ENCODE measurements at regions not wholly inside any gene's neighbourhood (a gene's known extent, or its start where the extent isn't known, plus 50 kb on each side); places are given as distances from the start of the nearest gene placed in this dataset.

DNA sequence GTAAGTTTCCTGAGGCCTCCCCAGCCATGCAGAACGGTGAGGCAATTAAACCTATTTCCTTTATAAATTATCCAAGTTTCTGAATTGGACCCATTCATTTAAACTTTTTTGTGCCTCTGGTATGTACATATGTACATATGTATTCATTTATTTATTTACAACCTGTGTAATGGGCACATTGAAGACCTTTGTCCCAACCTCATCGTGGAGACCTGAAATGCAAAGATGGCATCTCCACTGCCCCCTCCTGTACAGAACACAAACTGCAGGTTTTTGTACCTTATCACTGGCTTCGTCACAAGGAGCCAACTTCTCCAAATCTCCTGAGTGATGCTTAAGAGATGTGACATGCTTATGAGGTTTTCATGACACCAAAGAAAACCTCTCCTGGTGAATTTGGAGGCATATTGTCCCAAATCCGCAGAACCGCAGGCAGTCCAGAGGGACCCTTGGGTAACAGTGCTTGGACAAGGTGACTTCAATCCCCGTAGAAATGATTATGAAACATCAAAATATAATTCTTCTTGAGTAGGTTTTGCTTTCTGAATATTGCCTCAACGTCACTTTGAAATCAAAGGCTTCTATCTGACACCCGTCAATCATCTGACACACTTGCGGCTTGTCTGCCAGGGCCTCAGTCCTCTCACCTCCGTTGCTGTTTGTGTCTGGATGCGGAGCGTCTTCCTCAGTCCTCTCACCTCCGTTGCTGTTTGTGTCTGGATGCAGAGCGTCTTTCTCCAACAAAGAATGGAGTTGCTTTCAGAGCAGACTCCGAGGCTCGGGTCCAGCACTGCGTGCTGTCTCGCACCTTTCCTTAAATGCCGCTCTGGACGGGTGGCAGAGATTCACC lies 135.0 kb upstream of the IRX4 start:
- no peak for ATAC-seq

DNA sequence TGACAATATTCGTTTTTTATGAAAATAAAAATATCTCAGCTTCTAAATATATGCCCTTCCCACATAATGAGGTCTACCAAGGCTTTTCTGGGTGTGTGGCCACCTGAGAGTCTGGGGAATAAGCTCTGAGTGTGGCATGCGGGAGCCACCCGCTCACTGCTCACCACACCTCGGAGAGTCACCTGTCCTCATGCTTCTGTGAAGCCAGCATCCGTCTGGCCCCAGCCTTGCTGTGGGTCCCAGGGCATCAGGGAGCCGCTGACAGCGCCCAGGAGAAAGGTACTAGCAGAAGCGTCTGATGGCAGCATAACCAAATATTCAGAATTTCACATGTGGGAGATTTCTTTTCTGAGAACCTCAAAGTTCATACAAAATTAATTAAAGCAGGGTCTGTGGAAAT lies 133.2 kb upstream of the IRX4 start:
- ATAC-seq, result no peak

DNA sequence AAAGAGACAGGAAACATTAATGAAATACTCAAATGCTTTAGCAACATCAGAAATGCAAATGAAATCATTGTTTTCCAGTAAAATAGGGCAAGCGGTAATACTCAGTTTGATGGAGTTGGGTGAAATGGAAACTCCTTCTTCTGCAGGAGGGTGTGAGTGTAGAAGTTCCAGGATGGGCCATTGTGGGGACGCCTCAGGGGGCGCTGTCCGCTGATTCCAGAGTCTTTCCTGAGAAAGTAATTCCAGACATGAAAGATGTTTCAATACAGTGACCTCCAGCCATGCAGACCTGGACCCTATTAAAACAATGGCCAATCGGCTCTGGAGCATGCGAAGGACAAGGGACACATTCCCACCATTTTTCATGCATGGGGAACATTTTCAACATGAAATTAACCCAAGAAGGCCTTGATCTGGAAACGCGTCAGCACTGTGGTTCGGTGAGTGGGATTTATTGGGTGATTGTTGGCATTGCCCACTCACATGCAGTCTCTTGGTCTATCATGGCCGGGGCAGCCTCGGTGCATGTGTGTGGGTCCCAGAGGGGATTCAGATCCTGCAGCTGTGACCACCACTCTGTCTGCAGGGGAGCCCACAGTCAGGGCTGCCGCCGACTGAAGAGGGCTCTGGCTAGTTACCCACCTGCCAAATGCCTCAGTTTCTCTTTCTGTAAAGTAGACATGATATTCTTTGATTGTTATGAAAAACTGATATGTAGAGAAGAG lies 132.6 kb upstream of the IRX4 start:
- no peak for ATAC-seq

DNA sequence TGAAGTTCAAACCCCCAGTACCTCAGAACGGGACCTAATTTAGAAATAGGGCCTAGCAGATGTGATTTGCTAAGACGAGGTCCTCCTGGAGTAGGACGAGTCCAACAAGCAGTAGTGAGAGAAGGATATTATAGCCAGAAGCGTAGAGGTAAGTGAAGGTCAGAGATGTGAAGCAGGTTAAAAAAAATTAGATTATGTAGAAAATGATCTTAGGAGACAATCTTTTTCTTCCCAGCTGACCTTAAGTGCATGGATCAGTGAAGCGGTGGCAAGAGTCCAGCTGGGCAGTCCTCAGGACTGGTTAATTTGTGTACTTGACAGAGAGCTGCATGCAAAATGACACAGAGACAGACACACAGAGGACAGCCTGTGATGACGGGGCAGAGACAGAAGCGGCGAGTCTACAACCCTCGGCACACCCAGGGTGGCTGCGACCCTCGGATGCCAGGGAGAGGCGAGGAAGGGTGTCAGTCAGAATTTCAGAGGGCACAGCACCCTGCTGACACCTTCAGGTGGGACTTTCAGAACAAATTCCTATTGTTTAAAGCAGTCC lies 131.4 kb upstream of the IRX4 start:
- ATAC-seq, result no peak

DNA sequence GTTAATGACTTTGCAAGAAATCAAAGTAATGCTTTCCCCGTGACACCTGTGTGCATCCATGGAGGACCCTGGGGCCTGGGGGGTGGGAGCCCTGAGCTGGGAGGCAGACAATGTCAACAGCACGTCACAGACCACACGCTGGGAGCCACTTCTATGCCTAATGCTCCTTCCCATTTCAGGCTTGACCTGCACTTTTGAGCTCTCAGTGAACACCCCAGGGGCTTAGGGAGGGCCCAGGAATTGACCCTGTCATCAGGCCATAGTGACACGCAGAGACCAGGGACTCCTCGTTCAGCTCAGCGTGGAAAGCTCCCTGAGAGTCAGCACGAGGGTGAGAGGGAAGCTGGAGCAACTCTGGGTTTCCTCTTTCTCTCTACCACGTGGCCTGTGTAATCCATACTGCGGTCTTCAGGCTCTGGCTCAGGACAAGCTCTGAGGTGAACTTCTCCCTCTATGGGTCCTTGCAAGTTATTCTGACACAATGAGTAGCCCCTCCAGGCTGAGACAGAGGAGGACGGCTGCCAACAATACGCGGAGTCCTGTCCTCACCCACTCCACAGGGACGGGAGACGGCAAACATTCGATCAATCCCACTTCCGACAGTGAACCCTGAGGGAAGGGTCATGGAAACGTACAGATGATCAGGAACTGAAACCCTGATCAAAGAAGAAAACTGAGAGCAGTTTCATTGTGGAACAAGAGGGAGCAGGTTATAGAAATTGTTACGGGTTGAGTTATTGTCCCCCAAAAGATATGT lies 130.8 kb upstream of the IRX4 start:
- ATAC-seq, result no peak

DNA sequence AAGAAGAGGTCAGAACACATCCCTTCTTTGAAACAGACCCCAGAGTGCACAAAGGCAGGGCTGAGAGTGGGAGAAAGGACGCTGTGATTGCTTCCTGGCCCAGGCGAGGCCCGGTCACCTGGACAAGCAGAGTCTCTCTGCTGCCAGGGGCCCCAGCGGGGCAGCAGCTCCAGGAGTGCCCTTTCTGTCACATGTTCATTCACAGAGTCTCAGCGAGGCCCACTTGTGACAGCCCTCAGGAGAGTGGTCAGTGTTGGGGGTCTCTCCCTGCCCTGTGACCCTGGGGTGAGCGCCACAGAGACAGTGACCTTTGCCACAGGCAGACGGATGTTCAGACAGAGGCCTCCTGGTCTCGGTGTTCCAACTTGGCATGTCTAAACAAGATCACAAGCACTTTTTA lies 130.2 kb upstream of the IRX4 start:
- ATAC-seq, result no peak

DNA sequence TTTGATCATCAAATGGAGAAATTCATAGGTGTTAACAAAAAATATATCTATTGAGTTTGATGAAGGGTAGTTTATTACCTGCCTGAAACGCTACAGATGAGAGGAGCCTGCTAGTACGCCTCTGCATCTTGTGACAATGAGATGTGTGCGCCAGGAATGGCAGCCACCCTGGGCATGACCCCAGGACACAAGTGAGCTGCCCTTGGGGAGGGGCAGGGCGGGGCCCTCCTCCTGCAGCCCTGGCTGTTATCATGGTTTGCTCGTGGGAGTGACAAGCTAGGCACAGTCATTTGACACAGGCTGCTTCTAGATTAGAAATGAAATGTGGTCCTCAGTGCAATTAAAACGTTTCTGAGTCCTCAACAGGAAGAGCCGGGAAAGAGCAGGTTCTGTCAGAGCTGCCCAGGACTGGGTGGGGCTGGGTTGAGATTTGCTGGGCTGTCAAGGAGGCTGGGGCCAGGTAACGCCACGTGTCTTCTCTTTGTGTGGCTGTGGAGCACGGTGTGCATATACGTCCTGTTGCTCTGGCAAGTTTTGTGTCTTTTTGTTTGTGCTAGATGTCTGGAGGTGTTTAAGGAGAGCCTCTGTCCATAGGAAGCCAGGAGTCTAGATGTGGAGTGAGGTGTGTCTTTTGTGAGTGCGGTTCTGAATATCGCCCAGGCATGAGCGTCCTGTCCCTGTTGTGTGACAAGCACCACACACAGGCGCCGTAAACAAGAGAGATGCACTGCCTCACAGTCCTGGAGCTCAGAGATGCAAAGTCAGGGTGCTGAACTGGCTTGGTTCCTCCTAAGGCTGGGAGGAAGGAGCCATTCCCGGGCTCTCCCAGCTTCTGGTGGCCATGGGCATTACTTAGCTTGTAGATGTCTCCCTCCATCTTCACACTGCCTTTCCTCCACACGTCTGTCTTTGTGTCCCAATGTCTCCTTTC lies 129.0 kb upstream of the IRX4 start:
- peak; percentile 86 for ATAC-seq

DNA sequence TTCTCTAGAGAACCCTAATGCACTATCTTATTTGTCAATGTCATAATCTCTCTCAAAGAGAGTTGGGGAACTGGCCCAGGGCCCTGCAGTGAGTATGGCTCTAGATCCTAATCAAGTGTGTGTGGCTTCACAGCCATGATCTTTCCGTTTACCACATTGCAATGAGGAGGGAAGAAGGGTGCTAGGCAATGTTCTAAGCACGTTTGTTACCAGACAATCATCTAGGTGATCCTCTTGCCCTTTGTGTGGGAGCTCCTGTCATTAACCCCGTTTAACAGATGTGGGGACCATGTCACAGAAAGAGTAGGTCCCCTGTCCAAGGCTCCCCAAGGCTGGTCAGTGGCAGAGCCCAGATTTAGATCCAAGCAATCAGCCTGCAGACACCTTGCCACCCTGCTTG lies 128.2 kb upstream of the IRX4 start:
- no peak for ATAC-seq

DNA sequence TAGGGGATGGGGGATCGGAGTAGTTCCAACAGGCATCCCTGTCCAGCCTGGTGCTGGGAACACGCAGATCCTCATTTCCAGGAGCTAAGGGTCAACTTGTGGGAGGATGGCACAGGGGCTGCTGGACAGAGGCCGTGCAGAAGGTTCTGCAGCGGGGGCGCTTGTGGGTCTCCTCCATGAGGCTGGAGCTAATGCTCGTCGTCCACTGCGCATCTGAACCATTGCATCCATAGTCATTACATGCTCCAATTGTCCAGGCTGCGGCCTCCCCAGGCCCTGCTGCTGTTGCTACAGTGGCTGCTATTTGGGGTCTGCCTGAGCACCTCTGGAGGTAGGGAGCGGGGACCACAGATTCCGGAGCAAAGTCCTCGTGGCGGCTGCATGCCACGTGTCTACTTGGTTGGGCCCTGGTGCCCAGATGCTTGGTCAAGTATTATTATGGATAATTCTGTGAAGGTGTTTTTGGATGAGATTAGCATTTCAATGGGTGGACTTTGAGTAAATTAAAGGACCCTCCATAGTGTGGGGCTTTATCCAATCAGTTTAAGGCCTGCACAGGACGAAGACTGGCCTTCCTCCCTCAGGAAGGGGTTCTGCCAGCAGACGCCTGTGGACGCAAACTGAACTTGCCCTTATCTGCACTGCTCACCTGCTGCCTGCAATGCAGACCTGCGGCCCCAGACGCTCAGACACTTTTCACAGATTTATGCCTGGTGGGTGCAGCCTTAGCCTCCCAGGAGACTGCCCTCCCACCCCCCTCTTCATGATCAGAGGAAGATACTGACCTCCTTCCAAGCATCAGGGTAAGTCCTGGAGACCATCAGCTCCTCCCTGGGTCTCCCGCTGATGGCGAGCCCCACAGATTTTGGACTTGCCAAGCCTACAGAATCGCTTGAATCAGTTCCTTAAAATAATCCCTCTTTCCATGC lies 127.5 kb upstream of the IRX4 start:
- ATAC-seq, result no peak

DNA sequence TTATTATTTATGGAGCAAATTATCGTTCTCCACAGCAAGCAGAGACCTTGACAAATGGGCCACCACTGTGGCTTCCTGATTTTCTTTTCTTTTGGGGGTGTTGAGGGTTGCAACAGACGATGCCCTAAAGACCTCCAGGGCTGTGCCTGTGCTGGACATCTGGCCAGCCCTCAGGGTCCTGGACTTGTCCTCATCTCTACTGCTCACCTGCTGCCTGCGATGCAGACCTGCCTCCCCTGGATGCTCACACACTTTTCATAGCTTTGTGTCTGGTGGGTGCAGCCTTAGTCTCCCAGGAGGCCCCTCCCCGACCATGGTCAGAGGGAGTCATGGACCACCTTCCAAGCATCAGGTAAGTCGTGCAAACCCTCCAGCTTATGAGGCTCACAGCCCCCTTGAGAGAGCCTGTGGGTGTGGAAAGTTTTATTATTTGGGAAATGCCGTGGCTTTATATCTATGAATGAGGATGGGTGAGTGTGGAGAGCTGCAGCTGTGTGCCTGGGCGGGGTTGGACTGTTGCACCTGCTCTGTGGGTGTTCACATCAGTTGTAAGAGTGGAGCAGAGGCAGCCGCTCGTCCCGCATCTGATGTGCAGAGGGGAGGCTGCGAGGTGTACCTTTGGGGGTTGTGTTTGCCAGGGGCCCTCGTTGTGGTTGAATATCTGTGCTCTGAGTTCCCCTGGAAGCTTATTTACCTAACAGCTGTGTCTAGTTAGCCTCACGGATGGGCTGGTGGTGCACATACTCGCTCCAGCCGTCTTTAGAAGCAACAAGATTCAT lies 126.3 kb upstream of the IRX4 start:
- ATAC-seq, result no peak

DNA sequence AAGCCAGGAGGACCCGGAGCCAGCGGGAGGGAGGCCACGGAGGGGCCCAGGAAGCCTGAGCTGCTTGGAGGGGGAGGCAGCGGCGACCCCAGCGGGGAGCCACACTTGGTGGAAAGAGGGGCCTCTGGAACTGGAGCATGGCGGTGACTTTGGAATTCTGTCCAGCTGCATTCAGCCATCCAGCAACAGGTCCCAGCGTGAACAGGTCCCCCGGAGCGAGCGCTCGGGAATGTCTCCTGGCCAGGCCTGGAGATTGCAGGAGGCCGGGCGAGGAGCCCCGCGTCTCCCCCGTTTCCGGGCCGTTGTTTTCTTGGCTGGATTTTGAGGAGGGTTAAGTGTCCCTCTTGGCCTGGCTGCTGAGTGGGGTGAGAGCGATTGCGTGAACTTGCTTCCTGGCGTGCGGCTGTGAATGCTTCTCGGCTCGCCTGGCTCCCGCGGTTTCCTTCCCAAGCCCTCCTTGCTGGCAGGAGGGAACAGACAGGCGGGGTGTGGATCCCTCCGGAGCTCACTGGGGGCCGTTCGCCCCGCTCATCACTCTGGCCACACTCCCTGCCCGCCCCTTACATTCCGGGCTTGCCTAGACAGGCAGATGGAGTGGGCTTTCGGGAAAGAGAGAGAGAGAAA lies 125.3 kb upstream of the IRX4 start:
- no peak for ATAC-seq

DNA sequence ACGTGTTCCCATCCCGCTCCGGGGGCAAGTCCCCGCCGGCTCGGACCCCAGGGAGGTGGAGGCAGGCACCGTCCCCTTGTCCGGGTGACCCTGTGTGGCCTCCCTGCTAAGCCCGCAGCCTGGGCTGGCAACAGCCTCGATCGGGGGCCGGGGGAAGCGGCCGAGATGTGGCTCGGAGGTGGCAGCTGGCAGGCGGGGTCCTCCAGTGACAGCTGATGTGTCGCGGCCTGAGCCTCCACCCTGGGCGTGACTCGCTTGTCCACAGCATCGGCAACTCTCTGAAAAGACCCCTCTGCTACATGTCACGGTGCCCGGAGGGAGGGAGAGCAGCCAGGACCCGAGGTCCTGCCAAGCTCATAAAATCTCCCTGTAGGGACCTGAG lies 124.8 kb upstream of the IRX4 start:
- no peak for ATAC-seq

DNA sequence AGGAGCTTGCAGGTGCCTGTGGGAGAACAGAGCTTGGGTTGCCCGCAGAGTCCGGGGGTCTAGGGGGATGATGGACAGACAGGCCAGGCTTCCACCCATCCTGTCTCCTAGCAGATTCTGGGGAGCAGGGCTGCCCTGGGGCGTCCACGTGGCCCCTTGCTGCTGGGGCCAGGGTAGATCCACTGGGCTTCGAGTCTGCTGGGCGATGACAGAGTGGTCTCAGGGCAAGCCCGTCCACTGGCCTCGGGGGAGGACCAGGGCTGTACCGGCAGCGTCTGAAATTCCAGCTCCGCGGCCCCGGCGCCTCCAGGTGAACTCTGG lies 124.2 kb upstream of the IRX4 start:
- no peak for ATAC-seq

DNA sequence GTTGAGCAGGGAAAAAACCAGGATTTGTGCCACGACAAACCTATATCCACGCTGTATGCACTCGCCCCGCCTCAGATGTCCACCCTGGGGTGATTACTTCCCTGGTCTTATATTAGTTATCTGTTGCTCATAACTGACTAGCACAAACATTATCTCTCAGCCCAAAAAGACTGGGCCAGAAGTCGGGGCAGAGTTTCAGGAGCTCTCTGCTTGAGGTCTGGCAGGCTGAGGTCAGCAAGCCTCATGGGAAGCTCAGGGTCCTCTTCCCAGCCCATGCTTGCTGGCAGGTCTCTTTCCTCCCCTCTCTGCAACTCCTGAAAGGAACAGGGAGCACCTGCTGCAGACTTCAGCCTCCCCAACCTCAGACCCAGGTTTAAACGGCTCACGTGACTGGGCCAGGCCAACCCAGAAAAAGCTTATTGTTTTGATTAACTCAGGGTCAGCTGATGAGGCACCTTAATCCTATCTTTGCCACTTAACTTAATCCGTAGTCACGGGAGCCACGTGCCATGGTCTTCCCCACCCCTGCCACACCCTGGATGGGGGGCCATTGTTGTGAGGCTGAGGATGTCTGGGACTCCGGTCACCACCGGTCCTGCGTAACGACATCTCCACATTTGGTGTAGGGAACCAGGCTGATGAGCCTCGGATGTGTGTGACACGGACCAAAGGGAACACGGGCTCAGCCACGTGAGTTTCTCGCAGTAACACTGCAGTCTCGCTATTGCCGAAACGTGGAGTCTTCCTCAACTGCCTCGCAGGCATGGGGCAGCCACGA lies 123.7 kb upstream of the IRX4 start:
- no peak for ATAC-seq

DNA sequence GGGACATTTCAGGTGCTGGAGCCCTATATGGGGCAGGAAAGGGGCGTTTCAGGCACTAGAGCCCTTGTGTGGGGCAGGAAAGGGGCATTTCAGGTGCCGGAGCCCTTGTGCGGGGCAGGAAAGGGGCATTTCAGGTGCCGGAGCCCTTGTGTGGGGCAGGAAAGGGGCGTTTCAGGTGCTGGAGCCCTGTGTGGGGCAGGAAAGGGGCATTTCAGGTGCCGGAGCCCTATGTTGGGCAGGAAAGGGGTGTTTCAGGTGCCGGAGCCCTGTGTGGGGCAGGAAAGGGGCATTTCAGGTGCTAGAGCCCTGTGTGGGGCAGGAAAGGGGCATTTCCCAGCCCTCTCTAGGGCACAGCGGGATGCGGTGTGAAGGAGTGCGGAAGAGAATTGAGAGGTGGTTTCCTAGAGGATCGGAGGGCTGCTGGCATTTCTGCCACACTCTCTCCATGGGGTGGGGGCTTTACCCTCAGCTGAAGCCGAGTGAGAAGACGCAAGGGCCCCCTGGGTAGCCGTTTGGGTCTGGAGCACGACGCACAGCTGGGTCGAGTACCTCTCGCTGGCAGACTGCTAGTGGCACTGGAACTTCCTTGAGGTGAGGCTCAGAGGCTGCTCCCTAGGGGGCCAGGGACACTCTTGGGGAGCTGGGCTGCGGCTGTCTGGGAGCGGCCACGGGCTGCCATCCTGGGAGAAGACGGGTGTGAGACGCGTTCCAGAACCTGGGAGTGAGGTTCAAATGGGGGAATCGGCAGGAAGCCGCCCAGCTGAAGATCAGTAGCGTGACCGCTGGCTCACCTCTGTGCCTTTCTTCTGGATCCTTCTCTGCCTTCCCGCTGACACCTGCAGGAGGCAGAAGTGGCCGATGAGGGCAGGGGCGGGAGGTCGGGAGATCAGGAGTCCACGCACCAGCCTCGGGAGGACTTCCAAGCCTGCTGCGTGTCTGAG lies 122.6 kb upstream of the IRX4 start:
- ATAC-seq, result no peak

DNA sequence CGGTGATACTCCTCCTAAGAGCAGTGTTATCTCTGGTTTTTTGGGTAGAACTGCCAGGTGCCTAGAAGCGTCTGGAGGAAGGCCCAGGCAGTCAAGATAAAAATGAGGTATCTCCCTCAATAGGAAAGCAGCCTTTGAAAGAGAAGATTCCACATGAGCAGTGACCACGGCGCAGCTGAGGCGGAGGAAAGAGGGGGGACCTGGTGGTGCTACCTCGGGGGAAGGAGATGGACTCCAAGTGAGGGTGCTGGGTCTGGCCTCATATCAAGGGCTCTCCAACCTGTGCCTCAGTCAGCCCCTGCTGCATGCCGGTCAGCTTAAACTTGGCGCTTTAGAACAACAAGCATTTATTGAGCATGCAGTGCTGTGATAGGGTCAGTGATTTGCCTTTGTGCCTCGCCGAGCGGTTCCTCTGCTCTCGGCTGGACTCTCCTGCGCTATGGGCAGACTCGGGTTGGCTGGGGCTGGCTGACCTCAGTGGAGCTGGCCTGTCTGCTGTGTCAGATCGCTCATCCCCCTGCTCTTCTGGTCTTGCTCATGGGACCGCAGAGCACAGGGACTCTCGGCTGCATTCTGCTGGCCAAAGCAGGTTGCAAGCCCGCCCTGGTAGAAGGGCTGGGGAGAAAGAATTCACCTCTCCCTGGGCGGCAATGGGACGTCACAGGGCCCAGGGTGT lies 121.1 kb upstream of the IRX4 start:
- no peak for ATAC-seq

DNA sequence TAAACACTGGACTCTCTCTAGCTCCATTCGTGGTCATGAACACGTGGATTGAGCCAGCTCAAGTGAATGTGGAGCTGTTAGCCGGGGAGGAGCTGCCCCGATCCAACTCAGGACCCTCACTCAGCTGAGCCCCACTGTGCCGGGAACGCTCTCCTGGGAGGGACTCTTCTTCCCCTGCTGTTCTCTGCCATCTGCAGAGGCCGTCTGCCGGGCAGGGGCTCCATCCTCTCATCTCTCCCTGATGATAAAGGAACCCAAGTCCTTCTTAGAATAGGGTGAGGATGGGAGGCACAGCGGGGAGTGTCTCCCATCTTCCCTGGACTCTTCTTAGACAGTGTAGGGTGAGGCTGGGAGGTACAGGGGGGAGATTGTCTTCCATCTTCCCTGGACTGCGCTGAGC lies 120.5 kb upstream of the IRX4 start:
- no peak for ATAC-seq
